ENCODE measurements at regions not wholly inside any gene's neighbourhood (a gene's known extent, or its start where the extent isn't known, plus 50 kb on each side); places are given as distances from the start of the nearest gene placed in this dataset.

DNA sequence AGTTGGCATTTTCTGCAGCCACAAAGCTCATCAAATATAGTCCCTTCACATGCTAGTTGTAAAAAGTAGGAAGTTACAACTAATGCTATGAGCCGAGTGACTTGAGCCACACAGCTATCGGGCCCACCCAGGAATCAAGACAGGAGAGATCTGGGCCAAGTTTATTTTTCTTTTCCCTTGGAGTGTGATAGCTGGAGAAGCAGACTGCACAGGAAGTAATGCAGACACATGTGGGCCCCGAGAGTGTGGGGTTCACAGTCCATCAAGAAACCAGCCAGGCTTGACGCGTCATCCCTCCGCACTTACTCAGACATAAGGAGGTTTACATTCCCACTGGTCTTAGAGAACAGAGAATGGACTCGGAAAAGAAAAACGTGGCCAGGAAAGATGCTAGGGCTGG, 403.1 kb upstream of the CDH11 start:
- DNase-seq = no peak

DNA sequence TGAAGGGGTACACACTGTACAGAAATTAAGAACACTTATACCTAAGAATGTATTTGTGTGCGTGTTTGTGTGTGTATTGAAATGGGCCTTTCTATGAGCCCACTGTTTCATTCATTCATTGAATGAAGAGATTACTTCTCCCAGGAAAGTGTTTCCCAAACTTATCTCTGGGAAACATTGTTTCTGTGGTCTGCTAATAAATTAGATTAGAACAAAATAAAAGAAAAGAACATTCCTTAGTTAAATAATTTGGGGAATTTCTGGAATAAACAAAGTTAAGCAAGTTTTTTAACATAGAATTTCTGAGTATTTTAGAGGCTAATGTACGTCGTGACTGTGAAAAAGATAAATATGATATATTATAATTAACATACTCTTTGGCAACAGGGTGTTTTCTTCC, 402.4 kb upstream of the CDH11 start:
- no peak for DNase-seq

DNA sequence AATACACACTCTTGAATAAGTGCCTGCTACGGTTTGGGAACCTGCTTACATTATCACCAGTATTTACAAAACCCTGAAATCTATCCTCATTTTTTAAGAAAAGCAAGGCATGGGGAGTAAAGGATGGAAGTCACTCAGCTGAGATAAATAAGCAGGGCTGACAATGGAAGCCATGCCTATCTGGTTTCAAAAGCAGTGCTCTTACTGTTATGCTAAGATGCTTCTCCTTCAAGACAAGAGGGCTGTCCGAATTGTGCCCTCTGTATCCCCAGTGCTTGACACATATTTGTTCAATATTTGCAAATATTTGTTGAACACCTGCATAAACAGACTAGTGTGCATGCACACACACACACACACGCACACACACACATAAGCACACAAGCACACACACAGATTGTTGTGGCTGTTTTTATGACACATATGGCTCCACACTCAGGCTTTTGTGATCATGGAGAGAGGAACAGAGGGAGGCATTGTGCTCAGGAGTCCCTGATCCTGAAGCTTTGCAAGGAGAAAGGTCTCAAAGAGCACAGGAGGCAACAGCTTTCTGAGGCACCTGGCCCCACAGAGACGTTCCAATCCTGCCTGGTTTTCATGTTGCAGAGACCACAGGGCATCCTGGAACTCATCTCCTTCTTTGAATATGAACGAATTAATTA, 401.6 kb upstream of the CDH11 start:
- no peak for DNase-seq

DNA sequence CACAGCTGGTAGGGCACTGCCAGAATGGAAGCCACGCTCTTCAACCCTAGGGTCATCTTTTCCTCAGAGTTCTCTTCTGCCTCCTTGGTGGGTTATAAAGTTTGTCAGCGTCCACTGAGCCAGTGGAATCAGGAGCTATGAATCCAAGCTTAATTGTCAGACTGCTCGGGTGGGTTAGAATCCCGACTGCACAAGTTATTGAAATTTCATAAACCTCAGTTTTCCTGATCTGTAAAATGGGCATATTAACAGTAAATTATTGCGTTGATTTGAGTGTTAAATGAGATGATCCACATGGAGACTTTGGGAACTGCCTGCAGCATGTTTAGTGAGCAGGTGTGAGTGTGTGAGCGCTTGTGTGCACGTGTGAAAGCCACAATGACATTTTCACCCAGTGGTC, 400.5 kb upstream of the CDH11 start:
- DNase-seq = no peak

DNA sequence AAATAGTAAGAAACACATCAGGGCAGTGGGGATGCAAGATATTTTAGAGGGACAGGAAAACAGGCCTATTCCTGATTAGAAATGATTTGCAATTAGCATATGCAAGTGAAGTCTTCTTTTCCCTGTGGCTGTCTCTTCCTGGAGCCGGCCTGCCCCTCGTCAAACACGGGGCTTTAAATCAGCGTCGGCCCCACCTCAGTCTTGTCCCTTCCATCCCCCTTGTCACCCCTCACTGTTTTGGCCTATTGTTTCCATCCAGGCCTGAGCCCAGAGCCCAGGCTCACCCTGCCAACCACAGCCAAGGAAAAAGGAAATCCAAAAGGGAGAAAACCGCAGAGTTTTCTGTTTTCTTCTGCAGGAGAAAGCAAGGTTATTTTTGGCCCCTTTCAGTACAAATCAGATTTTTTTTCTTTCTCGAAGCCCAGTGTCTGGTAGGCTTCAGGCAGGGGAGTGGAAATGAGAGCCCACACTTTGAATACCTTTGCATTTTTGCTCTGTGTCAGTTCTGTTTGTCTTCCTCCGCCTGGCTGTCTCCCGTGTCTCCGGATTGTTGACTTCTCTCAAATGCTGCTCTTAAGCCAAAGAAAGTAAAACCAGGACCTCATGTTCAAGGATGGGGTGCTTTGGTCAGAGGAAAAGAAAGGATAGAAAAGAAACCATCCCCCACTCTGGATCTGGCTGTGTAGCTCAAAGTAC, 399.9 kb upstream of the CDH11 start:
- DNase-seq = no peak

DNA sequence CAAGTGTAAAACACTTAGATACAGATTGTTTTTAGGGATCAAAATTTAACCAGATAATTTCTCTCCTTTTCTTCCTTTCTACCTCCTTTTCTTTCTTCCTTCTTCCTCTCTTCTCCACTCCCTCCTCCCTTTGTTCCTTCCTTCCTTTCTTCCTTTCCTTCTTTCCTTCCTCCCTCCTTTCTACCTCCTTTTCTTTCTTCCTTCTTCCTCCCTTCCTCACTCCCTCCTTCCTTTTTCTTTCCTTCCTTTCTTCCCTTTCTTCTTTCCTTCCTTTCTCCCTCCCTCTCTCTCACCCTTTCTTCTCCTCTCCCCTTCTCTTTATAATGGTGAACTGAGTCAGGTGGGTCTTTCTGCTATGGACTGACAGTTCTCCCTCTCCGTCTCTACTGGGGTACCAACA, 397.5 kb upstream of the CDH11 start:
- DNase-seq = no peak

DNA sequence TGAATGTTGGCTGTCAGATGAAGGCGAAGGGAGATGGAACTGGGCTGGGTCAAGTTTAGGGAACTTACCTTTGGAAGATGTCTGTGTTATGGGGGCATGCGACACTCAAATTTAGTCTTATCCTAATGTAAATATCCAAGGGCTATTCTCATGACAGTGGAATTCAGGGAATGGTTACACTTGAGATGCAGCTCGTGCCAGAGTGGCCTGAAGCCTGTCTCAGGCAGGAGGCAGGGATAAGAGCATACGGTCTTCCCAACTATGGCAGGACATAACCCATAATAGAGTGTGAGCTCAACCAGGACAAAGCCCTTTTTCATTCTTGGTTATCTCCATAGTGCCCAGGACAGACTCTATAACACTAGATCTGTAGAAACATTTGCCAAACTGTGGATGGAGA, 393.3 kb upstream of the CDH11 start:
- no peak for DNase-seq

DNA sequence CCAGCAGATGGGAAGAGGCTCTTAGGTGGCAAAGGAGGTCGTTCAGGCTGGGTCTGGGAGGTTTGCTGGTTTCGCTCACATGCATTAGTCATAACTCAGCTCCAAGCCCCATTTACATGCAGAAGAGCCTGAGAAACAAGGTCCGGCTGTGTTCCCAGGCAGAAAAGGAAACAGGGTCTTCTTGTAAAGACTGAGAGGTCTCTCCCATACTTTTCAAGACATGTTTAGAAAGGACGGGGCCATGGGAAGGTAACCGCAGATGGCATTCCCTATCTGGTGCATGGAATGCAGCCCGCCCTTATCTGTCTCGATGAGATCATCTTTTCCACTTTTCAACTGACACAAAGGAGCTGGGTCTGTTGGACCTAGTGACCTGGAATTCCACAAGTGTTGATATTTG, 389.0 kb upstream of the CDH11 start:
- DNase-seq = no peak

DNA sequence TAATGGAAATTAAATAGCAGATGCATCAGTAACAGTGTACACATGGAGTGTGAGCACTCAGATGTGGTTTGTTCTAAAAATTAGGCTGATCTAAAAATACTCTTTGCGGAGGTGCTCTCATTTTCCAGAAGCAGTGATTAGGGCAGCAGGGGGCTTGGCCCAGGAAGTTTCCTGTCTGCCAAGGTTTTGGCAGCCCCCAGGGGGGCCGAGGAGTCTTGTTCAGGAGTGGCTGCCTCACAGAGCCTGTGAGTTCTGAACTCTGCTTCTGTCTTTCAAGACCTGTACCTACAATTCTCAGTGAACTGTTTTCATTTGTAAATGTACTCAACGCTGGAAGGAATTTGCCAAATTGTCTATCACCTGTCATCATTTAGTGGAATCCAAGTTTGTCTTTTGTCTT, 388.4 kb upstream of the CDH11 start:
- DNase-seq = no peak

DNA sequence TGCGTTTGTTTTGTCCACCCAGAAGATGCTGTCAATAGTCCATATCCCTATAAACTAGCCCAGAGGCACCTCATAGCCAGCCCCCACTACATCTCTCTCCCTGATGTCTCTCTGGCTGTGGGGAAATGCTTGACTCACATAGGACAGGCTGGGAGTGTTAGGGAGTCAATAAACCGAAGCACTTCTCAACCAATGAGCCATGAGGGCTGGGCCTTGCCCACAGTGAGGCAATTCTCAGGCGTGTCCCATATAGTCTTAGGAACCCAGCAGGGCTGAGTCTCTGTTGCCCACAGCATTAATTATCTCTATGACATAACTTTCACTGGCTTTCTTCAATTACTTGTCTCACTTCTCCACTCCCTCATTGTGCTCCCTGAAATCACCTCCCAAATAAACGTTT, 387.3 kb upstream of the CDH11 start:
- no peak for DNase-seq

DNA sequence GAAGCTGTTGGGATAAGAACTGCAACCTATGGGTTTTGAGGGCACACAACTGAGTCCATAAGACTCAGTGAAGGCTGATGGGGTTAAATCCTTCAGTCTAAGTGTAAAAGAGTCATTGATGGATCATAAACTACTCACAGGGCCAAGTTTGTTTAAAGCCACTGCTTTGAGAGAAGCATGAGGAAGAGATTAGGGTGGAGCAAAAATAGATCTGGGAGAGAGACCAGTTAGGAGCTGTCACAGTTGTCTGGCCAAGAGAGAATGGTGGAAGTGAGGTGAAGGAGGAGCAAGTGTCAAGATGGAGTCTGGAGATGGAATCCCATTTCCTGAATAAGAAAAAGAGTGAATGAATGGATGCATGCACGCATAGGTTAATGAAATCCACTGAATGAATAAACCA, 379.1 kb upstream of the CDH11 start:
- no peak for DNase-seq

DNA sequence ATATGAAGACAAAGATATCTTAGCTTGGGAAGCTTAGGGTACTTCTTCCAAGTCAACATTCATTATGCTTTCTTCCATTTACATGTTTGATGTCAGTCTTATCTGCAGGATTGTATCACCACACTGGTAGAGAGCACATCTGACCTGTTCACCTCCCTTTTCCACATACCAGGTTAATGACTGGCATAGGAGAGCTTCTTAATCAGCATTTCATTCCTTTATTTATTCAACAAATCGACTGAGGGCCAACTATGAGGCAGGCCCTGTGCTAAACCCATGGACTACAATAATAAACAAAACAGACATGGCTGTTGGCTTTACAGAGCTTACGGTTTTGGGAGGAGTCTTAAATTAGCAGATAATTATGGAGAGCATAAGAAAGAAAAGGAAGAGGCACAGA, 378.1 kb upstream of the CDH11 start:
- DNase-seq = no peak

DNA sequence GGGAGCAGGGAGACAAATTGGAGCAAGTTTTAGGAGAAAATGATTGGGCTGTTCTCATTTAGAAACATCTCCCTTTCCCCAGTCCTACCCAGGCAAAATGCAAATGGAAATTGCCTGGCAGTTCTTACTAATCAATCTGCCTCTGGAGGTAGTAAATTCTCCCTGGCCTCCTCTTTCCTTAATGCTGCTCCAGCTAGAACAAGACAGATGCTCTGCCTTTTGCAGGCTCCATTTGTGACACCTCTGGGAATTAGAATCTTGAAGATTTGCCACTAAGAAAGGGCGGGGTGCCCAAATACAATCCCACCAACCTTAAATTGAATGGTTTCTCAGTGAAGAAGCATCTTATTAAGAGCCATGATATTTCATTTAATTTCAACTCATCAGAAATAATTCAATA, 377.7 kb upstream of the CDH11 start:
- DNase-seq = peak; percentile 42

DNA sequence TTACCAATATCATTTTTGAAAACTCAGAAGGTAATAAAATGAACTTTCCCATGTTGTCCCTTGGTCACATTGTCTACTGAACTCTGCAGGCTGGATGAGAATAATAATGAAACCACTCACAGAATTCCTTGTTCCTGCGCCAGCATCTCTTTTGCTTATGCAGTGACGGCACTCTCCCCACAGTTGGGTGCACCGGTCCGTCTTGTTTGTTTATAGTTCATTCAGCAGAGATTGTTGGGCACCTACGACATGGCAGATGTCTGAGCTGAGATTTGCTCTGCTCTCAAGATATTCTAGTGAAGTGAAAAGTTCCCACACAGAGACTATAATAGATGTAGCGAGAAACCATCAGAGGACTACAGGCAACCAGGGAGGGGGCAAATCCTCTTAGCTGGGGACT, 375.7 kb upstream of the CDH11 start:
- DNase-seq = no peak

DNA sequence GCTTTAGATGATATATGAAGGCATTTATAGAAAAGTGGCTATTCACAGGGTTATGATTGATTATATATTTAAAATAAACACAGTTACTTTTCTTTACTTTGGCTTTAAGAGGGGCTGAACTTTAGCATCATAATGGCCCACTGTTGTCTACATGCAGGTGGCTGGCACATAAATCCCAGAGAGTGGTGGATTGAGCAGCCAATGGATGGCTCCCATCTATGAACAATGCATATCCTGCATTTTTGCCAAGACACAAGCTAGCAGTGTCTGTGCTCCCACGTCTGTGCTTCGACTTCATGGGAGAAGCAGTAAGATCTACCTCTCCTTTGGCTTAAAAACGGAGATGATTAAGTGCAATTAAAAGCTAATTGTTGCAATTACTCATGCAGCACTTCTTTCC, 373.2 kb upstream of the CDH11 start:
- no peak for DNase-seq

DNA sequence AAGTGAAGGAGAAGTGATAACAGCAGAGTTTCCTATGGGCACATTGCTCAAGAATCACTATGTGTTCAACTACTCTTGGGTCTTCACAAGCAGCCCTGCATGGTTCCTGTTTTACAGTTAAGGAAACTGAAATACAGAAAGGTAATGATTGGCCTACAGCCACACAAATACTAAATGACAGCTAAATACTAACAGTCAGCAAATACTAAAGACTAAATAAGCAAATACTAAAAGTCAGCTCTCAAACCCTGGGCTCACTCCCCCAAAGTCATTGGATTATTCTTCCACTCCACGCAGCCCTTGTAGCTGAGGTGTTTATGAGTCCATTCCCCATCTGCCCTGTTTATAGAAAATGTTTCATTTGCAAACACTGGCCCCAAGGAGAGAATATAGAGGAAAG, 372.7 kb upstream of the CDH11 start:
- DNase-seq = no peak

DNA sequence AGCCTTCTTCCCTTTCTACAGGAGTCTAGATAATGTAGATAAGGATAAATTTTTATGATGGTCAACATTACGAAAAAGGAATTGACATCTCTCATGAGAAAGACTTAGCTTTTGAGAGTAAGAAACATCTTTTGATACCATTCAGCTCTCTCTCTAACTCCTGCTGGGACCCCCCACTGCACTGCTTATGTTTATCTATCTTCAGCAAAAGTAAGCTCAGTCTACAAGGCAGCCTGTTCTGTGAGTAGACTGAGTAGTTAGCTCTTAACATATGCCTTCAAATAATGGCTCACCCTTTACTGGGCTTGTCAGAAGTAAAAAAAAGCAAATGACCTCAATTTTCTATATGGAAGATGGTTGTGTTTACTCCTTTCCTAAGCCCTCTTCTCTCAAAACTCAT, 372.2 kb upstream of the CDH11 start:
- DNase-seq = no peak

DNA sequence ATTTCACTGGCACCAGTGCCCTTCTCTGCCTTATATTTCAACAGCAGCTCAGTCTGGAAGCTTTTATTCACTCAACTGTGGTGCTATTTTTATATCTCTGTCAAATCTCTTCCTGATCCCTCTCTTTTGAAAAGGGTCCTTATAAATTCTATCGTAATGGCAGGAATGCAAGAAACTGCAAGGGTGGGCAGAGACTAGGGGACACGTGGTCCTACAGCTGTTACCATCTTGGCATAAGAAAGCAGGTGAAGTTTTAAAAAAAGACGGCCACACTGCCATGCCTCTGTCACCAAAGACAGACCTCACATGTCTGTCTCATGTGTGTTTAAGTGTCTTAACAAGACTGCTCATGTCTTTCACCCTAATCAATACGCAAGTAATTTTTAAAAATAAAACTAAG, 368.4 kb upstream of the CDH11 start:
- DNase-seq = no peak

DNA sequence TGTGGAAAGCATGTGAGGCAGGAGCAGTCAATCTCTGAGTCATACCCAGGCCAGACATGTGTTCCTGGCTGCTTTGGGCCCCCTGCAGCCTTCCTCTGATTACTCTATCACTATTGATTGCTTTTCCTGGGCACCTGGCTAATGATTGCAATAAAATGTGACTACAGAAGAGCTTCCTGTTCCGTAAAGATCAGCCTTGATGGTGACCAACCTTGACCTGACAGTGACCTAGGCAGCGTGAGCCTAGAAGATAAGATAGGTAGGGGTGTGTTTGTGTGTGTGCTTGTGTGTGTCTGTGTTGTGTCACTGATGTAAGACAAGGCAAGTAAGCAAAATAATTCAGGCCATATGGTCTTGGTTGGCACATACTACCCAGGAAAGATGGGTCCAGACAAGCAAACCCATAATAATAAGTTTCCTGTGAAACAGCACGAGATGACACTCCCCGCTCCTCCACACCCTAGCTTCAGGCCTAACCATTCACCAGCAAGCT, 367.7 kb upstream of the CDH11 start:
- DNase-seq = no peak

DNA sequence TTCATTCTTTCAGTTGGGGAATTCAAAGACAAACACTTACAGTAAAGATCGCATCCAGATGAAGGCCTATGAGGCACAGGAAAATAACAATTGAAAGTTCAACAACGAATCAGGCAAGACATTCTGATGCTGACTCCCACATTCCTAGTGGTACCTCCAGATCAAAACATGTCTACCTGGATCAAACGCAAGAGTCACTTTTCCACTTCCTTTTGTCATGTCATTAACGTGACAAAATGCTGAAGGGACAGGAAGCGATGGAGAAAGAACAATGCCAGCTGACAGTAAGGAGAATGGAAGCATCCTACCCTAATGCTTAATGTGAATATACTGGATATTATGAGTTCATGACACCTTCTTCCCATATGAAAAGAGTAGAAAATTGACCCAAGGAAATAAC, 365.4 kb upstream of the CDH11 start:
- DNase-seq = no peak

DNA sequence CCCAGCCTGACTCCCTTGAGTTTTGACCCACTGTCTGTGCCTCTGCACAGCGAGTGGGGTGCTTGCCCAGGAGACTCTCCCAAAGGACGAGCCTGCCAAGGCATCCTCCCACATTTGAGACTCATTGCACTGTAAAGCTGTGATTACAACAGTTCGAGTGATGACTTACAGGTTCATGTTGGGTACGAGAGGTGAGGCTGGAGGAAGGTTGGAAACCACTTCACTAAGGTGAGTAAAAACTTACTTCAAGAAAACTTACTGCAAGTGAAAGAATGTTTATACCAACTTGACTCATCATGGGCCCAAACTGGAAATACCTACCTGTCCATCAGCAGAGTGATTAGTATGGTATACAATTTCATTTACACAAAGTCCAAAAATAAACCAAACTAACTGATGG, 360.1 kb upstream of the CDH11 start:
- no peak for DNase-seq

DNA sequence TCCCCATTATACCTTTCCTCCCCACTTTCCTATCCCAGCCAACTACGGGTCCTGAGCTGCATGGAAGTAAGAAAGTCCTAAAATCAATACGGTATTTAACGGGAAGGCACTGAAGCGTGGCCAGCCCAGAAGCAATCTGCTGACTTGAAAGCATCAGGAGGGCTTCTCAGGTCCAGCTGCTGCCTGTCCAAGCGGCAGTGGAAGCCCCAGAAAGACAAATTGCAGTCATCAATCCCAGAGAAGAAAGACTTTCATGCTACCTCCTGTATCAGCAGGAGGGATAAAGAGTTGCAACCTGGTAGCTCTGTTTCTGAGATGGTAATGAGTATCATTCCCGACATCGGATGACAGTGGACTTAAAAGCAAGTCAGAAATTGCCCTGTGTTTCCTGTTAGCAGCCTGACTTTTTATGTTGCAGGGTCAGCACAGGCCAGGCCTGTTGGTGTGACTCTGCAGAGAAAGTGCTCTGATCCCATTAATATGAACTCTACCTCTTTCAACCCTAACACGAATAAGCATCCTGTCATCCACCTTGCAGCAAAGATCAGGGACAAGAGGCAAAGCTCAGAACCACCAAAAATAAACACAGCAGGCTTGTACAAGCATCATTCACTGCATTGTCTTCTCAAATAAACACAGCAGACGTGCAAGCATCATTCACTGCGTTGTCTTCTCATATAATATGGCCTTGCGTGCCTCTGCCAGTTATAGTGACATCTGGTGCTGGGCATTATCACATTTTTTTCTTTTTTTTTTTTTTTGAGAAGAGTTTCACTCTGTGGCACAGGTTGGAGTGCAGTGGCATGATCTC, 358.6 kb upstream of the CDH11 start:
- DNase-seq = peak; percentile 76

DNA sequence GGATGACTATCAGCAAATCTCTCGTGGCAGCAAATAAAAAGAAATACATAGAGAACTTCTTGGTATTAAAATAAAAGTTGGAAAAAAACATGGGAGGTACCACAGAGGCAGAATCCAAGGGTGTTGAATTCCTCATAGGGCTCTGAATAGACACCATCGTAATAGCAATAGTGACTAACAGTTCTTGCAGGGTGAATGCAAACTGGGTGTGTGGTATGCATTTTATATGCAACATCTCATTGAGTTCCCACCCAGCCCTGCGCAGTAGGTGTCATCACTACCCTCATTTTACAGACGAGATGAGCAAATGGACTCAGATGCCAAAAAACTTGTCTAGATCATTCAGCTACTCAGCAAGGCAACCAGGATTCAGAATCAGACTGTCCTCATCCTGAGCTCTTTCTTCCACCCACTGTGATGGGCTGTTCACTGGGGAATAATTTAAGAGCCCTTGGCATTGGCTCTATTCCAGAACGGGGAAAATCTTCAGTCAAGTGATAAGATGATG, 354.6 kb upstream of the CDH11 start:
- DNase-seq = no peak

DNA sequence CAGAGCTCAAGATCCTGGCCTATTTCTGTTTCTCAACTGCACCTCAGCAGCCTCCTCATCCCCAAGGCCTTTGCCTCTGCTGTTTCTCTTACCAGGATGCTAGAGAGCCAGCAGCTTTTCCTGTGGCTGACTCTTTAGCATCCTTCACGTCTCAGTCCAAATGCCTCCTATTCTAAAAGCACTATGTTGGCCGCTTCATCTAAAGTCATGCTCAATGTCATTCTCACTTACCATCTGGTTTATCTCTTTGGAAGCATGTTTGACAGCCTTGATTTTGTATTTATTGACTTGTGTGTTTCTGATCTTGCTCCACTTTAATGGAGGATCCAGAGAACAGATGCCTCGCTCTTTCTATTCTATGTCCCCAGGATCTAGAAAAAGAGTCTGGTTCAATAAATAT, 351.8 kb upstream of the CDH11 start:
- no peak for DNase-seq
